Stimulated activated memory B cell treated with anti-CD40 and anti-IgM and Interleukin-4, amounts not matched to agents 10 μg/mL and 1 μg/mL and 100 μg/mL, for 72 hours (primary cell): ENCODE measurements at regions not wholly inside any gene's neighbourhood (a gene's known extent, or its start where the extent isn't known, plus 50 kb on each side); places are given as distances from the start of the nearest gene placed in this dataset.

Source experiments
- ATAC-seq: fragments of 150-1000 bp; cut with Tn5 transposase; 2 replicates; pipeline ENCODE4 v1.10.0; 2021
- H3K27ac Mint-ChIP-seq: one replicate; pipeline ENCODE4 v1.8.0; 2022; ENCODE audit warnings: mild to moderate bottlenecking, mixed read lengths
- H3K27me3 Mint-ChIP-seq: one replicate; pipeline ENCODE4 v1.8.0; 2022; ENCODE audit warnings: mixed read lengths
- H3K36me3 Mint-ChIP-seq: one replicate; pipeline ENCODE4 v1.8.0; 2022; ENCODE audit warnings: mixed read lengths
- H3K4me1 Mint-ChIP-seq: one replicate; pipeline ENCODE4 v1.8.0; 2022; ENCODE audit warnings: mixed read lengths
- H3K4me3 Mint-ChIP-seq: one replicate; pipeline ENCODE4 v1.8.0; 2022; ENCODE audit warnings: mild to moderate bottlenecking, moderate library complexity, mixed read lengths
- H3K9me3 Mint-ChIP-seq: one replicate; pipeline ENCODE4 v1.8.0; 2022; ENCODE audit warnings: mixed read lengths

DNA sequence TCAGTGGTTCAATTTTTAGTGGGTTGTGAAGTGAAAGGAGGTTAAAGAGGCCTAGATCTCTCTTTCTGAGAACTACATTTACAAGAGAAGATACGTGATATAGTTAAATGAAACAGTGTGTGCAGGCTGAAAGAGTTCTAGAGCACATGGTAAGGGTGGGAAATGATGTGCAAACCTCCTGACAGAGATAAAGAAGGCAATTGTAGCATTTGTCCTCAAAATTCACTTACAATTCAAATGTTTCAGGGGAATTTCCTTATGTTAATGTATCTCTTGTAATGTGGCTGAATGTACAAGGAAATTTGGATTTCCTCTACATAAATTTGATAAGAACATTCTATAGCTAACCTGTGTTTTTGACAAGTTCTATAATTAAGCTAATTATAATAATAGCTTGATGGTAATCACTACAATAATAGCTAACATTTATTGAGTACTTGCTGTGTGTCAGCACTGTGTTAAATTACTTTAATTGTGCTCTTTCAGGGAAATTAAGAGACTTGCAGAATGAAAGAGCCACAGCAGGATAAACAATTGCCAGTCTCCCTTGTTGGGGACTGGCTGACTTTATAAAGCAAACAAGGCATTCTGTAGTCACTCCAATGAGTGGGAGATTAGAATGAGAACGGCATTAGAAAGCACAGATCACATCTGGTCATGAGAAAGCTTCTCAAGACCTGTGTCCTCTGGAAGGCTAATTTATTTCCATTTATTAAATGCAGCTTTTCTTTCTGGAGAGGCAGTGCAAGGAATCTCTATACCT lies 139.7 kb upstream of the TMEM72 start:
- Mint-ChIP-seq H3K4me3 (no peak overlapping the region), H3K4me1 (no peaks in the 10 kb centered on the region), H3K36me3 (no peaks in the 10 kb centered on the region), H3K9me3 (no peaks in the 10 kb centered on the region), H3K27me3 (no peaks in the 10 kb centered on the region), H3K27ac (no peak overlapping the region)
- ATAC-seq = no peak

- Mint-ChIP-seq H3K4me3 (no peak overlapping the region), H3K27ac (no peak overlapping the region), H3K27me3 (no peaks in the 10 kb centered on the region), H3K9me3 (no peaks in the 10 kb centered on the region), H3K36me3 (no peaks in the 10 kb centered on the region), H3K4me1 (no peaks in the 10 kb centered on the region)
- ATAC-seq = no peak
Observed at GRCh38 chr10:44773565-44773964, 137.6 kb upstream of the TMEM72 start.

DNA sequence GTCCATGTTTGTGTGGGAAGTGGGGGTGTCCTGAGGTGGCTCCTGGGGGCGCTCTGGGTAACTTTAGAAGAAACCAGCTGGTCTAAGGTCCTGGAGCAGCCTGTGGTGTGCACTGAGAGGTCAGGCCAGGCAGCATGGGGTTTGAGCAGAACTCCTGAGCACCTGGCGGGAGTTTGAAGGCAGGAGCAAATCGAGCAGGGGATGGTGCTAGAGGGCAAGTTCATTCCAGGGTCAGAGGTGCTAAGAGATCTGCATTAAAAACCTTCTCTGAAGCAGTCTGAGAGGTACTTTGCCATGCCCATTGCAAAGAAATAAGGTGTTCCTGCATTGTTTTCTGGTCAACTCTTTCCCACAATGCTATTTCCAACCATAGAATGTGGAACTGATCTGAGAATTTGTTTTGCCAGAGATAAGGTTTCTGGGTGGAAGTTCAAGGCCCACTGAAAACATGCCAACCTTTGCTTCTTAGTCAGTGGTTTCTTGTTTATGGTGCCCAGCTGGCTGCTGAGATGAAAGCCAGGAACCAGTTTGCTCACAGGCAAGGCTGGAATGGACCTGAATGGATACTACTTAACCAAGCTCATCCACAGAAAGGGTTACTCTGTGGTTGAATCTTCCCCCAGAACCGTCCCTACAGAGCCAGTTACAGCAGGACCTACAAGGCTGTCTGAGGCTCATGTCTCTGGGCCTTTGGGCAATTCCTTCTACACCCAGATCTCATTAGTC lies 136.3 kb upstream of the TMEM72 start:
- no peaks in the 10 kb centered on the region for H3K36me3 Mint-ChIP-seq
- H3K27me3 Mint-ChIP-seq = peaks cover 7% of the 10 kb centered on the region
- ATAC-seq = peak; percentile 38
- no peaks in the 10 kb centered on the region for H3K4me1 Mint-ChIP-seq
- no peaks in the 10 kb centered on the region for H3K9me3 Mint-ChIP-seq
- H3K27ac Mint-ChIP-seq = no peak overlapping the region
- H3K4me3 Mint-ChIP-seq = no peak overlapping the region

- peak; percentile 32 for ATAC-seq
- H3K4me3 Mint-ChIP-seq = no peak overlapping the region
- H3K36me3 Mint-ChIP-seq = no peaks in the 10 kb centered on the region
- no peaks in the 10 kb centered on the region for H3K9me3 Mint-ChIP-seq
- peaks cover 9% of the 10 kb centered on the region for H3K27me3 Mint-ChIP-seq
- no peaks in the 10 kb centered on the region for H3K4me1 Mint-ChIP-seq
- H3K27ac Mint-ChIP-seq = no peak overlapping the region
Observed at GRCh38 chr10:44775402-44775741, 135.8 kb upstream of the TMEM72 start.

DNA sequence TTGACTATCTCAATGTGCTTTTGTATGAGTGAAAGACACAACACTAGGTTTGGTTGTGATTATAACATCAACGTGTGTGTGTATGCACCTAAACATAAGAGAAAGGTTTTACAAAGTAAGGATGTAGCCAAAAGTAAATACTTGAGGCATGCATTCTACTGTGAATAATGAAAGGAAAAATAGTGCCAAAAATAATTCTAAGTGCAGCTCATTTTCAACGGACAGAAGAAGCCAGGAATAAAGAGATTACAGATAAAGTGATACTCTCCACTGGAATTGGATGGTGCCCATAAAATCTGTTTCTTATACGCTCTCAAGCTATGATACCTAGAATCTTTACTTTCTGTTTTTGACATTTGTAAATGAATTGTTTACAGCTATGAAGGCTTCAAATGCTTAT lies 135.0 kb upstream of the TMEM72 start:
- ATAC-seq = no peak
- H3K4me3 Mint-ChIP-seq = no peak overlapping the region
- no peaks in the 10 kb centered on the region for H3K9me3 Mint-ChIP-seq
- H3K4me1 Mint-ChIP-seq = no peaks in the 10 kb centered on the region
- no peaks in the 10 kb centered on the region for H3K36me3 Mint-ChIP-seq
- H3K27me3 Mint-ChIP-seq = peaks cover 9% of the 10 kb centered on the region
- no peak overlapping the region for H3K27ac Mint-ChIP-seq

- Mint-ChIP-seq H3K9me3 (peaks cover 6% of the 10 kb centered on the region), H3K27ac (no peak overlapping the region), H3K36me3 (no peaks in the 10 kb centered on the region), H3K4me3 (no peak overlapping the region), H3K27me3 (peaks cover 9% of the 10 kb centered on the region), H3K4me1 (no peaks in the 10 kb centered on the region)
- no peak for ATAC-seq
Observed at GRCh38 chr10:44779511-44779910, 131.6 kb upstream of the TMEM72 start.

DNA sequence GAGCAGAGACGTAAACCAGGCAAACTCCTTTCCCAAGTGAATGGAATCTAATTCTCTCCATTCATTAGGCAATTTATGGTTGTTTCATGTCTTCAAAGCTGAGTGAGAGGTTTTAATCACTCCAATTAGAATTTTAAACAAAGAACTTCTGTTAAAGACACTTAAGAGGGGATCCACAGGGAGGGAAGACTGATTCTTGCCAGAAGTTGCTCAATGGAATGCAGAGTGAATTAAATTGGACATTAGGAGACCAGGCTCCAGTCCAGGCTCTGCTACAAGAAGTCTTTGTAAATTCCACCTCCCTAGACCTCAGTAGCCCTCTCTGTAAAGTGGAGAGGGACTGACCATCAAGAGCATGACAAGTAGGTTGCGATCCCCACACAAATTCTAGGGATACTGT lies 130.7 kb upstream of the TMEM72 start:
- Mint-ChIP-seq H3K27ac (no peak overlapping the region), H3K4me3 (no peak overlapping the region), H3K27me3 (peaks cover 9% of the 10 kb centered on the region), H3K9me3 (peaks cover 6% of the 10 kb centered on the region), H3K36me3 (no peaks in the 10 kb centered on the region), H3K4me1 (no peaks in the 10 kb centered on the region)
- ATAC-seq = no peak

GRCh38 chr10:44781131-44781530 lies 130.0 kb upstream of the TMEM72 start:
- Mint-ChIP-seq H3K27me3 (peaks cover 9% of the 10 kb centered on the region), H3K4me1 (no peaks in the 10 kb centered on the region), H3K36me3 (no peaks in the 10 kb centered on the region), H3K9me3 (peaks cover 6% of the 10 kb centered on the region), H3K27ac (no peak overlapping the region), H3K4me3 (no peak overlapping the region)
- no peak for ATAC-seq

- Mint-ChIP-seq H3K9me3 (peaks cover 8% of the 10 kb centered on the region), H3K27ac (no peak overlapping the region), H3K27me3 (peaks cover 17% of the 10 kb centered on the region), H3K4me1 (no peaks in the 10 kb centered on the region), H3K4me3 (no peak overlapping the region), H3K36me3 (no peaks in the 10 kb centered on the region)
- no peak for ATAC-seq
Observed at GRCh38 chr10:44786286-44786850, 124.8 kb upstream of the TMEM72 start.

DNA sequence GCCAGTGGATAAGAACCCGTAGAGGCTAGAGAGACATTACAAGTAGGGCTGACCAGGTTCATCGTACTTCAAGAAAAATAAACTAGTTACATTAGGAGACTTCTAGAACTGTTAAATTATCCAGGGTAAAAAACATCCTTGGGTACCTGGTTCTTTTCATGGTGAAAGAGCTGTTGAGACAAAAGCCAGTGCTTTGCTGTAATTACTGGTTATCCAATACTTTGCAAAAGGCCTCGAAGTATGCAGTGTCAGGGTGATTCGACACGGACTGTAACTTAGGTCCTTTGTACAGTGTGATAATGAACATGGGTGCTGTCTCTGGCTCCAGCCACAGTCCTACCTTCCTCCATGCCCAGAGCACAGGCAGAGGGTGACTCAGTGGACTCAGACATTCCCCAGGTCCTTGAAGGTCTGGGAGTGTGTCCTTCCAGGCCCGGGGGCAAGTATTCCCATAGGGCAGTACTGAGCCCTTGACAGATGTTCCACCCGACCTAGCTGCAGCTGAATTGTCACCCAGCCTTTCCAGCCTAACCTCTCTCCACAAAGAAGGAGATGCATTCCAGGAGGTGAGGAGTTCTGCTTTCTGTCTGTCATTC lies 123.6 kb upstream of the TMEM72 start:
- no peak for ATAC-seq
- no peak overlapping the region for H3K27ac Mint-ChIP-seq
- peaks cover 17% of the 10 kb centered on the region for H3K27me3 Mint-ChIP-seq
- peaks cover 2% of the 10 kb centered on the region for H3K9me3 Mint-ChIP-seq
- no peak overlapping the region for H3K4me3 Mint-ChIP-seq
- H3K36me3 Mint-ChIP-seq = no peaks in the 10 kb centered on the region
- no peaks in the 10 kb centered on the region for H3K4me1 Mint-ChIP-seq

- Mint-ChIP-seq H3K27me3 (peaks cover 17% of the 10 kb centered on the region), H3K4me1 (no peaks in the 10 kb centered on the region), H3K9me3 (peaks cover 2% of the 10 kb centered on the region), H3K4me3 (no peak overlapping the region), H3K27ac (no peak overlapping the region), H3K36me3 (no peaks in the 10 kb centered on the region)
- no peak for ATAC-seq
Observed at GRCh38 chr10:44788147-44789129, 122.7 kb upstream of the TMEM72 start.

GRCh38 chr10:44792119-44792775 lies 118.9 kb upstream of the TMEM72 start:
- H3K9me3 Mint-ChIP-seq = peaks cover 2% of the 10 kb centered on the region
- ATAC-seq = no peak
- H3K27ac Mint-ChIP-seq = no peak overlapping the region
- no peaks in the 10 kb centered on the region for H3K36me3 Mint-ChIP-seq
- H3K4me1 Mint-ChIP-seq = no peaks in the 10 kb centered on the region
- H3K4me3 Mint-ChIP-seq = no peak overlapping the region
- peaks cover 17% of the 10 kb centered on the region for H3K27me3 Mint-ChIP-seq

GRCh38 chr10:44799966-44800365 lies 111.2 kb upstream of the TMEM72 start:
- Mint-ChIP-seq H3K36me3 (no peaks in the 10 kb centered on the region), H3K9me3 (no peaks in the 10 kb centered on the region), H3K27me3 (peaks cover 15% of the 10 kb centered on the region), H3K4me3 (no peak overlapping the region), H3K4me1 (no peaks in the 10 kb centered on the region), H3K27ac (no peak overlapping the region)
- ATAC-seq = no peak
